ENCODE measurements at regions not wholly inside any gene's neighbourhood (a gene's known extent, or its start where the extent isn't known, plus 50 kb on each side); places are given as distances from the start of the nearest gene placed in this dataset.

GRCh38 chr11:96713301-96713700 lies 323.5 kb downstream of the JRKL start:
- Histone ChIP-seq H3K79me2 (replicated peaks; ENCODE audit: insufficient read depth) (no peaks in the 10 kb centered on the region), H3K4me2 (no peak overlapping the region), H3K9me2 (ENCODE audit: insufficient read depth) (no peaks in the 10 kb centered on the region), H2AFZ (no peak overlapping the region), H3K36me3 (ENCODE audit: insufficient read depth) (no peaks in the 10 kb centered on the region), H3K4me3 (no peak overlapping the region), H3F3A (replicated peaks; ENCODE audit: low read depth) (no peaks in the 10 kb centered on the region), H3K4me1 (ENCODE audit: insufficient read depth) (no peaks in the 10 kb centered on the region), H3K27ac (ENCODE audit: low read depth) (no peak overlapping the region), H4K20me1 (replicated peaks; ENCODE audit: insufficient read depth) (no peaks in the 10 kb centered on the region), H3K27me3 (ENCODE audit: insufficient read depth) (no peaks in the 10 kb centered on the region)
- Mint-ChIP-seq H3K9me3 (no peaks in the 10 kb centered on the region), H3K27ac (no peak overlapping the region), H3K36me3 (ENCODE audit: low read depth) (no peaks in the 10 kb centered on the region), H3K4me3 (no peak overlapping the region), H3K4me1 (peaks cover 4% of the 10 kb centered on the region; the same call in 1 of the 3 replicates), H3K27me3 (ENCODE audit: insufficient read depth, low read depth, poor library complexity) (no peaks in the 10 kb centered on the region)
- no peak for TF ChIP-seq REST (IDR thresholded peaks at IDR 0.05; ENCODE audit: unreplicated experiment)
- TF ChIP-seq POLR2AphosphoS5 (IDR thresholded peaks at IDR 0.05; ENCODE audit: low read depth), result no peak
- TF ChIP-seq ETS1 (IDR thresholded peaks at IDR 0.05), result no peak
- no peak for TF ChIP-seq CREB1 (CRISPR knock-in tag; IDR thresholded peaks at IDR 0.05; ENCODE audit: low read depth)
- no peak for TF ChIP-seq STAT1 (IDR thresholded peaks at IDR 0.05; ENCODE audit: unreplicated experiment)
- no peak for TF ChIP-seq EZH2phosphoT487 (IDR thresholded peaks at IDR 0.05; ENCODE audit: unreplicated experiment)
- no peak for TF ChIP-seq ZNF462 (CRISPR knock-in tag; IDR thresholded peaks at IDR 0.05)
- no peak for TF ChIP-seq EZH2 (IDR thresholded peaks at IDR 0.05; ENCODE audit: low read depth, unreplicated experiment)
- no peak for TF ChIP-seq NANOG (IDR thresholded peaks at IDR 0.05; ENCODE audit: borderline replicate concordance)
- no peak for TF ChIP-seq JUNB (IDR thresholded peaks at IDR 0.05; ENCODE audit: unreplicated experiment)
- no peak for TF ChIP-seq ZNF114 (CRISPR knock-in tag; IDR thresholded peaks at IDR 0.05)
- no peak for TF ChIP-seq CTCF (conservative IDR thresholded peaks at IDR 0.05; ENCODE audit: low read depth in 2 of 2)
- TF ChIP-seq ZNF331 (CRISPR knock-in tag; IDR thresholded peaks at IDR 0.05; ENCODE audit: low read depth), result no peak
- DNase-seq (ENCODE audit: low spot score), result no peak
- no peak for ATAC-seq

Measured in GM23338 (cell line).